ENCODE measurements at regions not wholly inside any gene's neighbourhood (a gene's known extent, or its start where the extent isn't known, plus 50 kb on each side); places are given as distances from the start of the nearest gene placed in this dataset.

DNA sequence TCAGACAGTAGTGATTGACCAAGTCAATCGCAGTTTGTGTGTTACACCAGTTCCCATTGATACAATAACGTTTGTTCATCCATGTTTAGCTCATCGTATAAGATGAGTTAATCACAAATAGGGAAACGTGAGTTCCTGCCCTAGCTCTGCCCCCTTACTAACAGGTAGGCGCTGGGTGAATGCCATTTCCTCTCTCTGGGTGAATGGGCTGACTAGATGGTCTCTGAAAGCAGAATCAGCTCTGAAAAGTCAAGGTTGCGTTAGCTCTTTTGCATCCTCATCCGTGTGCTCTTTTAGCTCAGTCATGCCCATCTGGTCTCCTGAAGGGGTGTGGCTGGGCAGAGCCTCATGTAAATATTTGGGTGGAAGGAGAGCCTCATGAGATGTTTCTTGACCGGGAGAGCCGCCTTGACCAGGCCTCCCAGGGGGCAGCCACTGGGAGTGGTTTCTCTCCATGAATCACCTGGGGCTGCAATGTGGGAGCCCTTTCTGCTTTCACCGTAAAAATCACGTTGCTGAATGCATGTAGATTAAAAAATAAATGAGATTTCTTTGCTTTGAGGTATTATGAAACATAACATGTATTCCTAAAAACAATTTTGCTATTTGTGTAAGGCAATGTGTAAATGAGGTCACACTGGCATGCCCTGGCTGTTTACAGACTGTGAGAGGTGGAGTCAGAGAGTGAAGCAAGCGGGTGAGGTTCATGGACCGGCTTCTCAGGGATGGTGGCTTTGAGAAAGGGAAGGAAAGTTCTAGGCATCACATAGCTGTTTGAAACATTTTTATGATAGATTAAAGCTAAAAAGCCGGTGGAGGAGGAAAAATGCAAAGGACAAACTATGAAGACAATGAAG is 108.4 kb upstream of the RASGRP1 start:
- DNase-seq (ENCODE audit: low read depth): no peak

DNA sequence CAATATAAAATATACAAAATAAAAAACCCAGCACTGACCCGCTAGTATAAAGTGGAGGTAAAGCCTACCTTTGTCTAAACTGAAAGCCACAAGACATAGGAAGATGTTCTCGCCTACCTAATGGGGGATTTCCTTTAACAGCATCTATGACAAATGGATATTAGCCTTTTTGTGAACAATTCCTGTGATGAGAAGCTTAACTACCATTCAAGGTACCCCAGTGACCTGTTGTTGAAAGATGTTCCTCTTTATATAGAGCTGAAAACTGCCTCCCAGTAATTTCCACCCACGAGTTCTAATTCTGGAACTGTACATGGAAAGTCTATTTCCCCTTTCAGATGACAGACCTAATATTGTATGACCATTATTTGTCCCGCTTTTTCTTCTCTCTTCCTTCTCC is 109.8 kb upstream of the RASGRP1 start:
- DNase-seq (ENCODE audit: low read depth): no peak

DNA sequence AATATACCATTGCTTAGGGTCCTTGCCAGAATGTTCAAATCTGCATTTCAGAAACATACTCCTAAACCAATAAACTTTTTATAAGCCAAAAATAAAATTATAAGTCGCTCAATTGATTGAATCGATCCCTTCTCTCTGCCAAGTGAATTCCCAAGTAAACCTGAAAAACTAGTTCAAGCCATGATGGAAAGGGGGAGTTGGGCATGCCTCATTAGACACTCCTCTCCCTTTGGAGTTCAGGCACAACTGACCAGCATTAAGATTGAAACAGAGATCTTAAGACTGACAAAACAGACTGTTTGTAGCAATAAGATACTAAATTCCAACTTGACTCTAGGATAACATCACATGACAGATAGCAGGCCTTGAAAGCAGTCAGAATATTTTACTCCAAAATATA is 113.7 kb upstream of the RASGRP1 start:
- DNase-seq (ENCODE audit: low read depth): no peak

DNA sequence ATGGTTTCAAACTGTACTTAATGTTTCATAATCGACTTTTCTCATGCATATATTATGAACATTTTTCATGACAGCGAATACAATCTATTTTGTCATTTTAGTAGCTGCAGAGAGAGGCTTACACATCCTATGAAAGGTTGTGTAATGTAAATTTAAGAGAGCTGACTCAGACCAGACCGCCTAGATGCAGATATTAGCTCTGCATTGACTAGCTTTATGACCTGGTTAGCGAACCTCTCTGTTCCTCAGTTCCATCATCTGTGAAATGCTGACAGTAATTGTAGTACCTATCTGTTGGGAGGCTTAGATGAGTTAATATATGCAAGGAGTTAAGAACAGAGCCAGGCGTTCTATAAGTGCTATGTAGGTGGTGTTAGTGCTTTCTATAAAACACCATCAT is 116.2 kb upstream of the RASGRP1 start:
- DNase-seq (ENCODE audit: low read depth): no peak

DNA sequence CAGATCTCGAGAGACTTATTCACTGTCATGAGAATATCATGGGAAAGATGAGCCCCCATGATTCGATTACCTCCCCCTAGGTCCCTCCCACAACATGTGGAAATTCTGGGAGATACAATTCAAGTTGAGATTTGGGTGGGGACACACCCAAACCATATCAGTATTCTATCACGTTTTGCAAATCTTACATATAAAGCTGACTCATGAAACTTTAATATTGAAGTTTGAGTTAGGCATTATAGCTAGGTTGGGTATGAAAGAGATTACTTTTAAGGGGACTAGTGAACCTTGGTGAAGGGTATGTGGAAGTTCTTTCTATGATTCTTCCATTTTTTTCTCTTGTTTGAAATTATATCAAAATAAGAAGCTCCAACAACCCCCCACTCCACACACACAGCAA is 117.7 kb upstream of the RASGRP1 start:
- no peak for DNase-seq (ENCODE audit: low read depth)

DNA sequence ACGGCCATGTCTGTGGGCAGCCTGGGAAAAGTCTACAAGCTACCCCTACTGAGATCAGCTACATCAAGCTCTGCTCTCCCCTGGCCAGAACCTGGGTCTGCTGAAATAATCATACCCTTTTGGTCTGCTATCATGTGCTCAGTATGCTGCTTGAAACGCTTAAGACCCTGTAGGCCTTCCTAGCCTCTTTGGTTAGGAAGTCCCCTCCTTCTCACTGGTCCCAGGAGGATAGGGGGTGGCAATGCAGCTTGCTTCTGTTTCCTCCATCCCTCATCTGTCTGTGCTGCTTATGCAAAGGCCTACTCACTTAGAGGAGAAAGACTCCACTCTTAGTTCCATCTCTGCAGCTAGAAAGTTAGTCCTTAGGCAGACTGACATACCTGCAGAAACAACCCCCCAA is 118.2 kb upstream of the RASGRP1 start:
- DNase-seq (ENCODE audit: low read depth): no peak

DNA sequence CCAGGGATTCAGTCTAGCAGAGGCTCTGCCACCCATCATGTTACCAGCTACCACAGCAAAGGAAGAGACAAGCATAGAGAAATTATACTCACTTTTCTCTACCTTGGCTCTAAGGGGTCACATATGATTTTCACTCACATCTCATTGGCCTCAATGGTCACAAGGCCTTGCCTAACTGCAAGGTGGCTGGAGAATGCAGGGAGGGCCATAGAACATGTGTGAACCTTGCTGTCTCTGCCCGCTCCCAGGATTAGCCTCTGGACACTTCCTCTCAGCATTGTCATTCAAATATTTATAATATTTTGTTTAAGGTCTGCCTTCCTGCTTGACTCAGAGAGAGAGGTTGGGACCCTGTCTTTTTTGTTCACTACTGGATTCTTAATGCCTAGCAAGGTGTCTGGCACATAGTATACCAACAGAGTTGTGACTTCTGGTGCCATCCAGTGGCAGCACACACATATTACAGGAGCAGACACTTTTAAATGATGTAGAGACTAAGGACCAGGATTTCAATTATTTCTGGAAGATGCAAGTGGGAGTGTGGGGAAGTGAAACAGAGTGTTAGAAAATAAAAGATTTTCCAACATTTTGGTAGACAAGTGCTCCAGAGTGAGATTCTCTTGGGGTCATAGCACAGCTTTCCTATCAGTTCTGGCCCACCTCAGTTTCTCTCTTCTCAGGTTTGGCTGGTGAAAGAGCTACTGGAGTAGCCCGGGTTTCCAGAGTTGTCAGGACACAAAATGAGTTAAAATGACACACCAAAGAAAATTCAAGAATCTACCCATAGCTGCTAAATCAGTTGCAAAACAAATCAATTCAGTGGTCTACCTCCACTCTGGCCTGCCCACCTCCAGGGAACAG is 119.0 kb upstream of the RASGRP1 start:
- peak; percentile 68 for DNase-seq (ENCODE audit: low read depth)

DNA sequence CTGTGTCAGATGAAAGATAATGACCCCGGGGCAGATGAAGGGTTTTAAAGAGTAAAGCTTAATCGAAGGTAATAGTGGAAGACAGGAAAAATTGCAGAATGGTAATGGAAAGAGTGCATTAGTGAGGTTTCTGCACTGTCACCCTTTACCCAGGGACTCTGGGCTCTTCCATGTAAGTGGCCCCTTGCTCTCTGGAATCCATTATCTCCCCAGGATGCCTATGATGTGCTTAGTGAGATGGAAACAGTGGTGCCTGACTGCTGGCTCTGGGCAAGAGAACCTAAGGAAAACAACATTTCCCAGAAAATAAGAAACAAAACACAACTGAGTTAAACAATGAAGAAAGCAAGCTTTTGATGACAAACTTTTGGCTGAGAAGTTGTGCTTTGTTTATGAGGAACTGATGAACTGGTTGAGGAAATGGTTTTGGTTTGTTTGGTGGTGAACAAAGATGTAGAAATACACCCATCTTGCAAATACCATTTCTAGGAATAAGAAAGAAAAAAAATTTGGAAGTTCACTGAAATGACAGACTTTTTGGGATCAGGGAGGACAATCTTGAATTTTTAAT is 119.9 kb upstream of the RASGRP1 start:
- no peak for DNase-seq (ENCODE audit: low read depth)

DNA sequence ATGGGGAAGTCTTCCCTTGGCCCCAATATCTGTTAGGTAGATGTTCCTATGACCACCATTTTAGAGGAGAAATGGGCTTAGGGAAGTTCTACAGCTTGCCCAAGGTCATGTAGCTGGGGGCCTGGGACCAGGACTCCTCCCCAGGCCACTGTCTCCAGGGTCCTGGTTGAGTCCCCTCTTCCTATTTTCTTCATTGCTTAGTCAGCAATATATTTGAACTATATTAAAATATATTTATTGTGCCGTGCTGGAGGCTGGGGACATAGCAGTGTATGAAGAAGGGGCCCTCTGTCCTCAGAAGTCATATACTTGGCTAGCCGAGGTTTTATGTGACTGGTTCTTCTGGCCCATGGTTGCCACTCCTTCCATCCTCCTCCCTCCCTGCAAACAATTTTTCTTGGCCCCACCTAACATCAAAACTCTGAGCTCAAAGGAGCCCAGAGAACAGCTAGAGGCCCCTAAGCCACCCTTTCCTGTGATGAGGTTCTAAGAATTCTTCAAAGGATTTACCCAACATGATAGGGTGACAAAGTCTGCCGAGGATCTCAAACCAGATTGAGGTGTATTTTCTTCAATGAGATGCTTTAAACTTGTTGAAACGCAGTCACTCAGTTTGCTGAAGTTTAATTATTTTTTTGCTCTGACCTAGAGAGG is 121.2 kb upstream of the RASGRP1 start:
- no peak for DNase-seq (ENCODE audit: low read depth)

DNA sequence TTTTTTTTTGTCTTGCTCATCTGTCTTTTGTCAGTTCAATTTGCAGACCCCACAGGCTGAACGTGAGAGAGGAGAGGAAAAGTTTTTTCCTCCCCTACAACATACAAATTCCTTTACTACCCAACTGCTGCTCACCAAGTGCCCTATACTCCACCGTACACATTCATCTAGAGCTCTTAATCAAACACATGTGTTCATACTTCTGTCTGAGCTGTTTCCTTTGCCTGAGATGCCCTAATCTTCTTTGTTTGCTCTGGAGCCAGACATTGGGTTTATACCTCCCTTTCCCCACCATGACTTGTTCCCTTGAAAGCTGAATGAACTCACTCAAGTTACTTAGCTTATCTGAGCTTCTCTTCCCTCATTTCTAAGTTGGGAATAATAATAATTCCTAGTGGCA is 122.7 kb upstream of the RASGRP1 start:
- no peak for DNase-seq (ENCODE audit: low read depth)

DNA sequence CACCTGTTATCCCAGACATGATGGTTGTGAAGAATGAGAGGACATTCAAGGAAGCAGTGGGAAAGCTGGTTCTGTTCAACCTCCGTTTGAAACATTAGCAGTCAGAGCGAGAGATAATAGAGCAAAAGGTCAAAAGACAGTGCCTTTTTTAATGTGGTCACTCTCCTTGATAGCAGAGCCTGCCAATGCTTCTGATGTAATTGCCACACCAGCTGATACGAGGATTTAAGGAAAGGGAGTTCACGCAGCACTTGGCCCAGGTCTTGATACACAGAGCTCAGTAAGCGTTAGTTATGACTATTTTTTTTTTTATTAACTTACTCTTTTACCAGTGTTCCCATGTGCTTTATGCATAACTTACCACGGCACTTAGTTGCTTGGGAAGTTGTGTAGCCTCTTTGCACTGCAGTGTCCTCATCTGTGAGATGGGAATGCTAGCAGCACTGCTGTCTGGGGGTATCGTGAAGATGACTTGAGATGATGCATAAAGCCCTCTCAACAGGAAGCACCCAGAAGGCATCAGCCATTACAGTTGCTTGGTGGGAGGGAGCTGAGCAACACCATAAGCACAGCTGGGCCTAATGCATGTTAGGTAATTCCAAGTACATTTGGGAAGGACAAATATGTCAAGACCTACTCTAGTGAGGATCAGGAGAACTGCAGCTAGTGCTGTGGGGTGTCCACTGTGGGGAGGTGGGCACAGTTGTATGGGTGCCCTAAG is 123.3 kb upstream of the RASGRP1 start:
- no peak for DNase-seq (ENCODE audit: low read depth)

DNA sequence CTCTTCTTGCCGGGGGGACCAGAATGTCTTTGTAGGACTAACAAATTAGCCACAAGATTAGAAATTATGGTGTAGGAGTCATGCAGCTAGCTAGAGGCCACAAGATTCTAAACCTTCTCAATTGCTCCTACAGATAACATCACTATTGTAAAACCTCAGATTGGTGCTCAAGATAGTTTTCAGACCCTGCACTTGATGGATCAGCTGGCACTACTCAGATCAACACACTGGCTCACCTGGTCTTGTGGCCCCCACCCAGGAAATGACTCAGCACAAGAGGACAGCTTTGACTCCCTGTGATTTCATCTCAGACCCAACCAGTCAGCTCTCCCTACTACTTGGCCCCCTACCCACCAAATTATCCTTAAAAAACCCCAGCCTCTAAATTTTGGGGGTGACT is 124.1 kb upstream of the RASGRP1 start:
- DNase-seq (ENCODE audit: low read depth): peak; percentile 59

DNA sequence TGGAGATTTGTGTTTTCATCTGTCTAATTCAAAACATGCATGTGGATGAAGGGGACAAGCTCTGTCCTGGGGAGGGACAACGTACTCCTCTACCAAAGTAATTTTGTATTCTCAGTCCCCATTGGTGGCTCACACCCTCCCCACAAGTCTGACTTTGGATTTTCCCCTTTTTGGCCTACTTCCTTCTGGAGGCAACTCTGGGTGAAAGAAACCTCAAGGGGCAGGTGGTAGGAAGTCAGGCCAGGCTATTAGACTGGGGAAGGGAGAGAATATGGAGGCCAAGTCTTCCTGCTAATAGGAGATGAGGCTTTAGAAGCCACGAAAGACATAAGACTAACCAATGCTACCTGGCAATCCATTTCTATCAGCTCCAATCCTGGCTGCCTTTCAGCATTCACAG is 124.9 kb upstream of the RASGRP1 start:
- no peak for DNase-seq (ENCODE audit: low read depth)

DNA sequence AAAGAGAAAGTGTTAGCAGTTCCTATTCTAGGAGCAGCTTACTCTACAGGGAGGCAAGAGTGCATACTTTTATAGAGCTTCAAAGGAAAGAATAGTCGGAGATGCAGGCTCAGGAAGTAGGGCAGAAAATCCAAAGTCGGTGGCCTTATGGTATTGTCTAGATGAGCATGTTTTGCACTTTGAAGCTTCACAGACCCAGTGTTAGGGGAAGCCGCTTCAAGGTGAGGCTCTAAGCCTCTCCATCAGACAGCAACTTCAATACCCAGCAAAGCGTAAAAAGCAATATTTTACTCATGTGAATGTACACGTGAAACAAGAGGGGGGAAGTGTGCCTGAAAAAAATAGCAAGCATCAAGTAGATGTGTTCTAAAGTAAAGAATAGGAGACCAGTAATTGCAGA is 125.6 kb upstream of the RASGRP1 start:
- no peak for DNase-seq (ENCODE audit: low read depth)

DNA sequence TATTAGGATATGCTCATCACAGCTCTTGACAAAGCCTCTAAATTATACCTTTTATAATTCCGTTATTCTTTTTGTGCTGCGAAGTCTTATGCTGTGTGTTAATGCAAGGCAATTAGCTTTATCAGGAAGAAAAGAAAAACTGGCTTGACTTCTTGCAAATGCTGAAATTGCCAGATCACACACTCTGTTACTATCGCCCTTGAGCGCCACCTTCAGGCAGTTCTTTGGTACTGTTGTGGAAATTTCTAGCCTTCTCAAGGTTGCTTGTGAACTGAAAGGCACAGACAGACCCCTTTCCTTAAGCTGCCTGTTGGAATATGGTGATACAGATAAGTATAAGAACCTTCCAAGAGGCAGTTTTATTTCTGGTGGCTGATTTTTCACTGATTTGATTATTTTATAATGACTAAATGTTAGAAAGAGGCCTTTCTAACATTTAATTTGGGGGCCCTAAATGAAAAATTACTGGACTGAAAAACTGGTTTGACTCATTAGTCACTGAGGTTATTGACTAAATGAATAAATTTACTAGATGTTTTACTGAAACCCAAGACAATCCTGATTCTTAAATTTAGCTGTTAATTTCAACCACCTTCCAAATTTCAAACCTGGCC is 126.2 kb upstream of the RASGRP1 start:
- peak; percentile 71 for DNase-seq (ENCODE audit: low read depth)

DNA sequence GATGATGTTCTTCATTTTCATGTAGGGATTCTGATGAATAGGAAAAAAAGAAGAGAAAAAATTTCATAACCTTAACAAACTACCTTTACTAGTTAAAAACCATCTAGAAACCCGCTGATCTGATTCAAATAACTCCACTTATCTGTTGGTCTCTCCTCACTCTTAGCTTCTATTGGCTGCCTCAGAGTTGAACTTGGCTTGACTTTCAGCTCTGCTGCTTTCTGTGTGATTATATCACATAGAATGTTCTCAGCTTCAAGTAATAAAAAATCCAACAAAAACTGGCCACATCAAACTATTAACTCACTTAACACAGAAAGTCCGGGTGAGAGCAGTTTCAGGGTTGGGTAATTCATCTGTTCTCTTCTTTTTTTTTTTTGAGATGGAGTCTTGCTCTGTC is 126.8 kb upstream of the RASGRP1 start:
- no peak for DNase-seq (ENCODE audit: low read depth)

DNA sequence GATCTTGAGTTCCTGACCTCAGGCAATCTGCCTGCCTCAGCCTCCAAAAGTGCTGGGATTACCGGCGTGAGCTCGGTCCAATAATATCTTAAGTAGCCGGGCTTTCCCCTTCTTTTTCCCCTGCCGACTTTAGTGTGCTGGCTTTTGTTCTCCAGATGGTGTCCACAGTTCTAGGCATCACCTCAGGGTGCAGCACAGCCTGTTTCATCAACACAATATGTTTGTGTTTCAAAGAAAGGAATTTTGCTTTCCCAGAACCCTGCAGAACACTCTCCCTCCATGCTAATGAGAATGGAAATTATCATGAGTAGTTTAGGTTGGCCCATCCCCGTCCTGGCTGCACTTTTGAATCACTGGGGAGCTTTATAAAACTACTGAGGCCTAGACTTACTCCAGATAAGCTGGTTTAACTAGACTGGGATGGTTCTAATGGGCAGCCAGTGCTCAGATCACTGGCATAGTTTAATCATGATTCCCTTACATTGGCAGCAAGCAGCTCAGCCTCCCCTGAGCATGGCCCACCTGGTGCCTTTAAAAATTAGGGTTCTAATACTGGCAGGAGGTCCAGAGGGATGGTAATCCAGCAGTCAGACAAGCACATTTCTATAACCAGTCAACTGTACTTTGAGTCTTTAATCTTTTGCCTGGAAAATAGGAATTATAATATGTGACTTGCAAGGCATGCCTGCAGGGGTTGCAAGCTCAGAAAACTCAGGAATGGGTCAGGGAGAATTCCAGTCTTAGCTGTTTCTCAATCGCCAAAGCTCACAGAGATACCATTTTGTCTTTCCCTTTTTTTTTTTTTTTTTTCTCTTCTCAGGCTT is 127.6 kb upstream of the RASGRP1 start:
- DNase-seq (ENCODE audit: low read depth): no peak

DNA sequence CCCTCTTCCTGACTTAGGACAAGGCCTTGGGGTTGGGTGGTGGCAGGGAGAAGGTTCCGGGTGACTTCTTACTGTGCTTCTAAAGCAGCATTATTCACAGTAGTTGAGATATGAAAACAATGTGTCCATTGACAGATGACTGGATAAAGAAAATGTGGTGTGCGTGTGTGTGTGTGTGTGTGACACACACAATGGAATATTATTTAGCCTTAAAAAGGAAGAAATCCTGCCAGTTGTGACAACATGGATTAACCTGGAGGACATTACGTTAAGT is 128.1 kb upstream of the RASGRP1 start:
- DNase-seq (ENCODE audit: low read depth): no peak

DNA sequence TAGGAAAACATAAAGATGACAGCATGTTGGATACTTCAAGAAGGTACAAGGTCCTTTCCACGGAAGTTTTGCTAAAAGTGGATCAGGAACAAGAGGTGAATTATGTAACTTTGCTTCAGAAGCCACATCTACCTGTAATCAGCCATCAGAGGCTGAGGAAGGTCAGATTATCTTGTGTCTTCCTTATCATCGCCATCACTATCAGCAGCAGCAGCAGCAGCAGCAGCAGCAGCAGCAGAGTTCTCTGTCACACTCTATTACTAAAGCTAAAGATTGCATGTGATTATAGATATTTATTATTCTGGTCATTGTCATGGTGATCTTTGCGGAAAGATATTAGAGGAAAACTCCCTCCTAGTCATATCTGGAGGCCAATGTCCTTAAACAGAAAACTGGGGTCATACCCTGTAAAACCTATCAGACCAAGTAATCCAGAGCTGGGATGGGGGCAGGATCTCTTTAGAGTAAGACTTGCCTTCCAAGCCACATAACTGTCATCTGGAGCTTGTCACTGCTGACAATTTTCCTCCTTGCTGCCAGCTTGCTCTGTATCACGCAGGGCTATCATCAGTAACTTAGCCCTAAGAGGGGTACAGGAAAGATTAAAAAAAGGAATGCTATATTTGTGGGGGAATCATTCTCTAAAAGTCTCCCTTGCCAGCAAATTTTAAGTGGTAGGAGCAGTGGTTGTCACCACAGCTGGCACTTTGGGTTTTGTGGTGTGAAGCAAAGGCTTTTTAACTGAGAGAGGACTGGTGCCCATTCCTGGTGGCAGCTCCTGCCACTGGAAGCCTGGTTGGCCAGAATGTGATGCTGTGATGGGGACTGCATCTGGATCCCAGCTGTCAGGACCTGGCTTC is 130.9 kb upstream of the RASGRP1 start:
- DNase-seq (ENCODE audit: low read depth): no peak

Data from activated T-cell treated with anti-CD3 and anti-CD28 coated beads for 24 hours (primary cell).